Activated CD8-positive, alpha-beta memory T cell treated with anti-CD3 and anti-CD28 coated beads, Interleukin-2, amount 50 U/mL, for 4 hours (primary cell): ENCODE measurements at regions not wholly inside any gene's neighbourhood (a gene's known extent, or its start where the extent isn't known, plus 50 kb on each side); places are given as distances from the start of the nearest gene placed in this dataset.

Source experiments
- DNase-seq: peaks from one replicate; pipeline ENCODE4 v3.0.0-alpha.2; 2020

DNA sequence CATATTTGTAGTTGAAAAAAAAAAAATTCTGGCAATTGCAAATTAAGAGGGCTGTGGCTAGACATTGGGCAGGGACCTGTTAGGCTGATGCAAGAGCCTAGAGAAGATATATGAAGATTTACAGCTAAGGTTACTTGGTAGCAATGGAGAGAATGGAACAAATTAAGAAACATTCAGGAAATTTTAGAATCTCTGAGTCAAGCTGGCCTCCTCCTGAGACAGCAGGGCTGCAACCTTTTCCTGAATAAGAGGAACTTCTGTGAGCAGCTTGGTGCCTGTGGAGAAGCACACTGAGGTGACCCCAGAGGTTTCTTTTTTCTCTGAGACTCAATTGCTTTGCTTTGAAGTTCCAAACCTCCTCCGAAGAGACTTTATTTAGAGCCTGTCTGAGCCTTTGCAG lies 118.6 kb upstream of the LRATD1 start:
- no peak for DNase-seq

- DNase-seq = no peak
These were observed 115.7 kb upstream of the LRATD1 start for GRCh38 chr2:14516844-14517243.

DNA sequence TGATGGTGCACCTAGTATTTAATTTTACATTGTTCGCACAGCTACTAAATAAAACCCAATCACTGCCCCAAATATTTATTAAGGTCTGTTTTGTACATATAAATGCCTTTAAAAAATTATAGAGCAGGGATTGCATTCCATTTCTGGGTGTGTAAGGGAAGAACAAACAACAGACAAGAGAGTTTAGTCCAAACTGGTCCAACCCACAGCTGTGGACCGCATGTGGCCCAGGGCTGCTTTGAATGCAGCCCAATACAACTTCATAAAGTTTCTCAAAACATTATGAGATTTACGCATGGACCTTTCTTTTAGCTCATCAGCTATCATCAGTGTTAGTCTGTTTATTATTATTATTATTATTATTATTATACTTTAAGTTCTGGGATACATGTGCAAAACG lies 114.8 kb upstream of the LRATD1 start:
- no peak for DNase-seq

DNA sequence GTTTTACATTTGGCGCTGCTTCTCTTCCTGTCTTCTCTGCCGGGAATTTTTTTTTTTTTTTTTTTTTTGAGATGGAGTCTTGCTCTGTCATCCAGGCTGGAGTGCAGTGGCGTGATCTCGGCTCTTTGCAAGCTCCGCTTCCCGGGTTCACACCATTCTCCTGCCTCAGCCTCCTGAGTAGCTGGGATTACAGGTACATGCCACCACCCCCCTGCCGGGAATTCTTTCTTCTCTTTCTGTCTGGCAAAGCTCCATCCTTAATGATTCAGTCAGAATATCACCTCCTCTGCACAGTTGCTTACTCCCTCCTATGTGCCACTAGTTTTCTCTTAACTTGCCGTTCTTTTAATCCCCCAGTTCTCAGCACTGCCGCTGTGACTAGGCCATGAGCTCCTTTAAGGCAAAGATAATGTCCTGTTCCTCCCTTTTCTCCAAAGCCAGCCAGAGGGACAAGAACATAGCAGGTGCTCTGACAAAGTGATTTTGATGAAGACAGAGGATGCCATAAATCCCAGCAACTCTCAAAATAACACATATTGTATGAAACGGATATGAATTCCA lies 112.1 kb upstream of the LRATD1 start:
- DNase-seq = no peak

GRCh38 chr2:14524041-14524802 lies 108.3 kb upstream of the LRATD1 start:
- DNase-seq = no peak

DNA sequence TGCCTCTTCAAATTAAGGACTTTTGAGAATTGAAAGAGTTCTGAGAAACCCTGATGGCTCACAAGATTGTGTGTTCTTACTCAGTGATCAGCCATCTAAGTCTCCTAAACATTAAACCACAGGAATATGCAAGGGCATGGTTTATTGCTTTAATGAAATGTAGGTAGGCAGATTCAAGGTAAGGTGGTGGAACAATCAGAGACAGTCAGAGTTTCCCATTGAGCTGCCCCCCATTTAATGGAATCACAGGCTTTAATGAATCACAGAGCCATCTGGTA lies 107.8 kb upstream of the LRATD1 start:
- no peak for DNase-seq

- no peak for DNase-seq
These were observed 102.0 kb upstream of the LRATD1 start for GRCh38 chr2:14530506-14530905.

GRCh38 chr2:14533131-14533757 lies 99.3 kb upstream of the LRATD1 start:
- DNase-seq = no peak

- no peak for DNase-seq
These were observed 97.4 kb upstream of the LRATD1 start for GRCh38 chr2:14535156-14535555.

DNA sequence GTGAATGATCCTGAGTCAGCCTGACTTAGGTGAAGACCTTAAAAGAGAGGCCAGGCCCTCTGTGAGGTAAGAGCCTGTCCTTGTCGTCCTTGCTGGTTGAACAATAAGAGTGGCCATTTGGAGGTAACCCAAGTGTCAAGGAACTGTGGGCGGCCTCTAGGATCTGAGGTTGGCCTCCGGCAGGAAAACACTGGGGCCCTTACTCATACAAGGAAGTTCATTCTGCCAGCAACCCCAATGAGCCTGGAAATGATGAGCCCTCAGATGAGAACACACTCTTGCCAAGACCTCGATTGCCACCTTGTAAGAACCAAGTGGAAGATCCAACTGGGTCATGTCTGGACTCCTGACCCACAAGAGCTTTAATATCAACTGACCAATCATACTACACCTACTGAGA lies 95.5 kb upstream of the LRATD1 start:
- DNase-seq = no peak

GRCh38 chr2:14540015-14540414 lies 92.5 kb upstream of the LRATD1 start:
- DNase-seq = no peak

- no peak for DNase-seq
These were observed 89.2 kb upstream of the LRATD1 start for GRCh38 chr2:14543284-14543683.

DNA sequence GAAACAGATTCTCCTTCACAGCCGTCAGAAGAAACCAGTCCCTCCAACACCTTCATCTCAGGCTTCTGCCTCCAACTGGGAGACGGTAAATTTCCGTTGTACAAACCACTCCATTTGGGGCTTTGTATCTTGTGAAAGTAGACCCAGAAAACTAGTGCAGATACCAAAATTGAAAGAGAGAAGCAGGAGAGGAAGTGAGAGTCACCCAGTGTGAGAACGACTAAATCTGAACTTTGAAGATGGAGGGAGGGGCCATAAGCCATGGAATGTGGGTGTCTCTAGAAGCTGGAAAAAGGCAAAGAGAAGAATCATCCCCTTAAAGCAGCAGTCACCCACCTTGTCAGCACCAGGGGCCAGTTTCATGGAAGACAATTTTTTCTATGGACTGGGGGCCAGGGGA lies 88.3 kb upstream of the LRATD1 start:
- no peak for DNase-seq

GRCh38 chr2:14547830-14548229 lies 84.7 kb upstream of the LRATD1 start:
- DNase-seq = no peak

- DNase-seq = no peak
These were observed 81.9 kb upstream of the LRATD1 start for GRCh38 chr2:14550658-14551057.

DNA sequence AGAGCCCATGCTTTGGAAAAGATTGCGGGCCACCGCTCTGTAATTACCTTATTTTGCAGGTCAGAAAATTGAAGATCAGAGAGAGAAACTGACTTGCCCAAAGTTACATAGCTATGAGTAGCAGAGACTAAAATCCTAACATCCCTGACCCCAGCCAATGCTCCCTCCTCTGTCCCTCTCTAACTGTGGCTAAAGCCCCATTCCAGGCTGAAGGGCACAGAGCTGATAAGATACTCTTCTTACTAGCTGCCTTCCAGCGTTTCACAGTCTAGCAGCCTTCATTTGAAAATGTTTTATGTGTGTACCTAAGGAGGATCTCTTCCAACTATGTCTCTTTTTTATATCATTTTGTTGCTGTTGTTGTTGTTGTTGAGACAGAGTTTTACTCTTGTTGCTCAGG lies 81.4 kb upstream of the LRATD1 start:
- no peak for DNase-seq

DNA sequence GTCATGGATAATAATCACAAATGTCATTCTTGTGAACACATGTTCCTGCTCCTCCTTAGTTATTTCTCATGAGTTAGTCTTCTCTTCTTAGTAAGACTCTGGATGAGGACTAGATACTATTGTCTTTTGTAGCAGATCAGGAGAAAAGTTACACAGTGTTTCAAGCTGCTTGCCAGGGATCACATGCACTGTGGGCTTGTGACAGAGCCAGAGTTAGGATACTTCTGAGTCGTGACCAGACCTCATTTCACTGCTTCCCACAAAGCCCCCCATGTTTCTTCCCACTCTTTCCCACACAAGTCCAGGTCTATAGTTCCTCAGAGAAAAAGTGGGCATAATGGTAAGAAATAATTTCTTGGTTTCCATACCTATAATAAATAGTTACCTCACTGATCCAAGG lies 80.2 kb upstream of the LRATD1 start:
- DNase-seq = no peak

DNA sequence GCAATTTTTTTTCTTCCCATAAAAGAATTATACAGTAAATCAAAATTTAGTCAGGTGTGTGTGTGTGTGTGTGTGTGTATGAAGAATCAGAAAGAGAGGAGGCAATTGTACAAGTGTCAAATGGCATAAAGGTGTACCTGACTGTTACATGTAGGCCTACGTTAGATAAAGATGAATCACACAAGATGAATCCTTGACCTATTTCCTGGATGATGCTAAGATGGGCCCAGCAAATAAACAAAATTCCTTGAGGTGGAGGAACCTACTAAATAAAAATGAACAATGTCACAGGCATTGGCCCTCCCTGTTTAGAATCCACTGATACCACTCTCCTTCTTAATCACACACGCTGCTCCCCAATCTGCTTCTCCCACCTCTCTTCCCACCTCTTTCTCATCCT lies 79.7 kb upstream of the LRATD1 start:
- no peak for DNase-seq

GRCh38 chr2:14554849-14555545 lies 77.5 kb upstream of the LRATD1 start:
- no peak for DNase-seq

DNA sequence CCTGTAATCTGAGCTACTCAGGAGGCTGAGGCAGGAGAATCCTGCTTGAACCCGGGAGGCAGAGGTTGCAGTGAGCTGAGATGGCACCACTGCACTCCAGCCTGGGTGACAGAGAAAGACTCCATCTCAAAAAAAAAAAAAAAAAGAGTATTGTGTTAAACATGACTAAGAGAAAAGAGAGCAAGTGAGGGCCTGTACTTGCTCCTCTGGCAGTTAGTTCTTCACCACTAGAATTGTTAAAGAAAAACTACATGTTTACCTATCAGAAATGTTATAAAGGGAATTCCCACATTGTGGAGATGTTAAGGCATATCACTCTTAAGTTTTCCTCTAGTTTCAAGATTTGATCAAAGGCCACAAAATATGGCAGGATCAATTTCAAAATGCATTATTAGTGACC lies 75.4 kb upstream of the LRATD1 start:
- DNase-seq = no peak

- no peak for DNase-seq
These were observed 74.6 kb upstream of the LRATD1 start for GRCh38 chr2:14557916-14558315.

- DNase-seq = no peak
These were observed 74.1 kb upstream of the LRATD1 start for GRCh38 chr2:14558335-14558919.

- DNase-seq = no peak
These were observed 71.8 kb upstream of the LRATD1 start for GRCh38 chr2:14560716-14561115.

DNA sequence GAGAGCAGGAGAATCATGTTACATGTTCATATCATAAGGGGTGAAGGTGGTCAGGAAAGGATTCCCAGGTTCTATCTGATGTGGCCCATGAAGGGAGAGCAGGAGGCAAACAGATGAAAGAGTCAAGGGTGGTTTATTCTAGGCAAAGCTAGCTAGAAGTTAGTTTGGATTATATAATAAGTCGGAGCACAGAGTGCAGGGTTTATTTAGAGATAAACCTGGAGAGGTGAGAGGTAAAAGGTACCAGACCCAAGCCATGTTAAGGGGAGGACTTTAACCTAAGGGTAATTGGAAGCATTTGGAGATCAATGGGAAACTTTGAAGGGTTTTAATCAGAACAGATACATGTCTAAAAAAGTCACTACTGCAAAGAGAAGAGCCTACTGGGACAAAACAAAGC lies 69.2 kb upstream of the LRATD1 start:
- DNase-seq = no peak
